OCI-LY3 (cell line): ENCODE measurements at regions not wholly inside any gene's neighbourhood (a gene's known extent, or its start where the extent isn't known, plus 50 kb on each side); places are given as distances from the start of the nearest gene placed in this dataset.

Experiments
- EZH2phosphoT487 ChIP-seq: fragments of 200-600 bp; shearing (Covaris generic); IDR thresholded peaks from 2 replicates; pipeline ENCODE4 v1.6.1; 2018; ENCODE audit warnings: antibody characterized with exemption, mixed run types, low read depth
- TF ChIP-seq, protein P1 (sequence below): fragments of 200-600, 300-600 bp; sonication (generic); IDR thresholded peaks from 2 replicates; pipeline ENCODE4 v1.5.1; 2014; ENCODE audit warnings: antibody characterized with exemption, low read length, low read depth

DNA sequence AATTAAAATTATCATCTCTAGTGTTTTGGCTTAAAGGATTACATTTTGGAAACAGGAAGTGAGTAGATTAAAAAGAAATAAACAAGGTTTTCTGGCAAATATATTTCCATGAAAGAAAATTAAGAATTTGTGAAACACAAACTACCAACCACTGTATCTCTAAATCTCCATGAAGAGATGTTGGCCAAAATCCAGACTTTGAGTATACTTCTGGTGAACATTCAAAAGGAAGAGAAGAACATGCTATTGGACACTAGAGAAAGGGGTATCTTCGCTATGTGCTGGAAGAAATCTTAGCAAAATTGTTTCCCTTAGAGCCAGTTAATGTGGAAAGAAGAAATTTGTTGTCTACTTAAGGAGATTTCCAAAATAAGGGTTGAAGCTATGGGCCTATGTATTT is 710.4 kb upstream of the CTNND2 start:
- TF ChIP-seq, protein P1, sequence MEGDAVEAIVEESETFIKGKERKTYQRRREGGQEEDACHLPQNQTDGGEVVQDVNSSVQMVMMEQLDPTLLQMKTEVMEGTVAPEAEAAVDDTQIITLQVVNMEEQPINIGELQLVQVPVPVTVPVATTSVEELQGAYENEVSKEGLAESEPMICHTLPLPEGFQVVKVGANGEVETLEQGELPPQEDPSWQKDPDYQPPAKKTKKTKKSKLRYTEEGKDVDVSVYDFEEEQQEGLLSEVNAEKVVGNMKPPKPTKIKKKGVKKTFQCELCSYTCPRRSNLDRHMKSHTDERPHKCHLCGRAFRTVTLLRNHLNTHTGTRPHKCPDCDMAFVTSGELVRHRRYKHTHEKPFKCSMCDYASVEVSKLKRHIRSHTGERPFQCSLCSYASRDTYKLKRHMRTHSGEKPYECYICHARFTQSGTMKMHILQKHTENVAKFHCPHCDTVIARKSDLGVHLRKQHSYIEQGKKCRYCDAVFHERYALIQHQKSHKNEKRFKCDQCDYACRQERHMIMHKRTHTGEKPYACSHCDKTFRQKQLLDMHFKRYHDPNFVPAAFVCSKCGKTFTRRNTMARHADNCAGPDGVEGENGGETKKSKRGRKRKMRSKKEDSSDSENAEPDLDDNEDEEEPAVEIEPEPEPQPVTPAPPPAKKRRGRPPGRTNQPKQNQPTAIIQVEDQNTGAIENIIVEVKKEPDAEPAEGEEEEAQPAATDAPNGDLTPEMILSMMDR: no peak
- no peak for TF ChIP-seq EZH2phosphoT487
